ENCODE measurements at regions not wholly inside any gene's neighbourhood (a gene's known extent, or its start where the extent isn't known, plus 50 kb on each side); places are given as distances from the start of the nearest gene placed in this dataset.

DNA sequence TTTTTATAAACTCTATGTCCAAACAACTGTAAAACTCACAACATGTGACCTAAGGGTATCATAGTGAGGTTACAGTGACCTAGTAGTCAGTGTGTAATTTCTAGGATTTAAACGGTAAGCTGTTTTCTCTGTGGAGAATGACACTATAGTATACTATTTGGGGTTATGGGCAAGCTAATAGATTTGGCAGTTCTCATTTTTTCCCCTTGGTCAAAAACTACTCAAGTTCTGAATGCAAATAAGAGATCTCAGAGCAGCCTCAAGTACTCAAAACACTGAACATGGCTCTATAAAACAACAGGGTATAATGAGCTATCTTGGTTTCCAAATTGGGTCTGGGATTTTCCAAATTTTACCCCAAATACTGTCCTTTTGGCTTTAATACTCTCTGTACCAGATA is 88.5 kb upstream of the HMCN1 start:
- no peak for TF ChIP-seq POLR2A (IDR thresholded peaks at IDR 0.05; ENCODE audit: low read depth, low read length)
- TF ChIP-seq CTCF (IDR thresholded peaks at IDR 0.05; ENCODE audit: extremely low read depth in 1 of 2, insufficient read depth in 1 of 2, low read depth in 1 of 2, low read length in 2 of 2), result no peak
- TF ChIP-seq, protein P1, sequence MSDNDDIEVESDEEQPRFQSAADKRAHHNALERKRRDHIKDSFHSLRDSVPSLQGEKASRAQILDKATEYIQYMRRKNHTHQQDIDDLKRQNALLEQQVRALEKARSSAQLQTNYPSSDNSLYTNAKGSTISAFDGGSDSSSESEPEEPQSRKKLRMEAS (IDR thresholded peaks at IDR 0.05; ENCODE audit: insufficient read depth, insufficient read length), result no peak

Measured in endothelial cell of umbilical vein (primary cell).